HG02973 (cell line): ENCODE measurements at regions not wholly inside any gene's neighbourhood (a gene's known extent, or its start where the extent isn't known, plus 50 kb on each side); places are given as distances from the start of the nearest gene placed in this dataset.

ENCODE experiments used
- ATAC-seq: cut with Tn5 transposase; IDR thresholded peaks from one replicate; pipeline ENCODE4 v1.9.1; 2021; ENCODE audit warnings: moderate library complexity; ENCODE audit not compliant: unreplicated experiment

DNA sequence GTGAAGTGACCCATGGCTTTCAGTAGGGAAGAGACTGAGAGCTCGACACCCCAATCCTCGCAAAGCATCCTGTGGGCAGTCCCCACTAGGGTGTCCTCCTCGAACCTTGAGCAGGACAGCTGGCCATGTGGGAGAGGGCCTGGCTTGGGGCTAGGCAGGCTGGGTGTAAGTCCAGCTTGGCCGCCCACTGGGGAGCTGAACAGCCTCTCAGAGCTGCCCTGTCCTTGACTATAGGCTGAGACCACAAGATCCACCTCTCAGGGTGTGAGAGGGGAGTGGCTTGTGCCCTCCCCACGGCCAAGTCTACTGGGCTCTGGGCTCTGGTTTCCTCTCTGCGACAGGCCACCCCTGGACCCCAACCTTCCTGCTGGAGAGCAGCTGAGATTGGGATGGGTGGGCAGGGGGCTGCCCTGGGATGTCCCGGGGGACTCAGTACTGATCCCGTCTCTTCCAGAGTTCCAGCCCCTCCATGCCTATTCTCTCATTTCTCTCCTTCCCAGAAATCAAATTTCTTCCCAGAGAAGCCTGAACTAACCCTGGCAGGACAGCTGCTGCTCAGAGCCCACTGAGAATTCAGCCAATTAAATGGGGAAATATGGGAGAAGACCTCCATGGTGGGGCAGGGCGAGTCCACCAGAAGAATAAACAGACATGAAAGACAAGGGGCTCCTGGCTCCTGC lies 282.9 kb downstream of the PTPRU start:
- no peak for ATAC-seq

DNA sequence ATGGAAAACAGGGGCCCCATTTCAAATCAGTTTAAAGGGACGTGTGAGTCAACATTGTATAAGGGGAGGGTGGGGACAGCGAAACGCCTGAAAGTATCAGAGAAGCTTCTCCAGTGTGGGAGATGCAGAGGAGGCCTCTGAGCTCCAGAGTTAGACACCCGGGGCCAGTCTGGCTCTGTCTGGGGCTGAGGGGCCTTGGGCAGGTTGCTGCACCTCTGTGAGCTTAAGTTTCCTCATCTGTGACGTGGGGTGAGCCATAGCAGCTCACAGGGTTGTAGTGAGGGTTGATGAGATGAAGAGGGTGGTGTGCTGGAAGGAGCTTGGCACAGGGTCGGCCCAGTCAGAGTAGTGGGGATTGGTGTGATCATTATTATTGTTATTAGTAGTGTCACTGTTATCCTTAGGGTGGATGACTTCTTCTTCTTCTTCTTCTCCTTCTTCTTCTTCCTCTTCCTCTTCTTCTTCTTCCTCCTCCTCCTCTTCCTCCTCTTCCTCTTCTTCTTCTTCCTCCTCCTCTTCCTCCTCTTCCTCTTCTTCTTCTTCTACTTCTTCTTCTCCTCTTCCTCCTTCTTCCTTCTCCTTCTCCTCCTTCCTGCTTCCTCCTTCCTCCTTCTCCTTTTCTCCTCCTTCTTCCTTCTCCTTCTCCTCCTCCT lies 282.0 kb downstream of the PTPRU start:
- no peak for ATAC-seq

DNA sequence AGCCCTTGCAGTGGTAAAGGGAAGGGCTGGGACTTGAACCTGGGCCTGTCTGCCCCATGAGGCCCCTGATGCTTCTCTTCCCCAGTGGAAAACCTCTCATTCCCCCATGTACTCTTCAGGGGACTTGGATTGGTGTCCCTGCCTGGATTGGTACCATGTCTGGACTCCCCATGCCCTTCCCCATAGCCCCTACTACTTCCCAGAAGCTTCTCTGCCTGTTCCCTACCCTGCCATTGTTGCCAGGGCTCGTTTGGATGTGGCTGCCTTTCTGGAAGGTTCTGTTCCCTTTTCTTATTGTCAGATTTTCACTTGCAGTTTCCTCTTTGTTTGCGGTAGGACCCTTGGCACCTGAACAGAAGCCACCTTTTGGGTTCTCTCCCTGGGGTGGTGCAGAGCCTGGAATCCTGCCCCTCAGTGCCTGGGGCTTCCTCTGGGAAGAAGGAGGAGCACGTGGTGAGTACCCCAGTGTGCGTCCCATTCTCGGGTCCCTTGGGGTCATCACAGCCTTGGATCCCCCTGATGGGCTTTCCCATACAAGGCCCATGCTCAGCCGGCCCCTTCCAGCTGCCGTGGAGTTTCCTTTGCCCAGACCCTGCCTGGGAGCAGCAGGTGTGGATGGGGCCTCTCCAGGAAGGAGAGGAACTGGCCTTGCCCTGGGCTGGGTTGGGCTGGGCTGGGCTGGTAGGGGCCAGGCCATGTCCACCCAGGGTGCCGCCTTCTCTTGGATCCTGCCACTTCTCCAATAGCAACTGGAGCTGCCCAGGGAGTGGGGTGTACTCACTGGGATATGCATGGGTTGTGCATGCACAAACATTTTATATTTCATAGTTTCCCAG lies 281.1 kb downstream of the PTPRU start:
- ATAC-seq, result no peak

DNA sequence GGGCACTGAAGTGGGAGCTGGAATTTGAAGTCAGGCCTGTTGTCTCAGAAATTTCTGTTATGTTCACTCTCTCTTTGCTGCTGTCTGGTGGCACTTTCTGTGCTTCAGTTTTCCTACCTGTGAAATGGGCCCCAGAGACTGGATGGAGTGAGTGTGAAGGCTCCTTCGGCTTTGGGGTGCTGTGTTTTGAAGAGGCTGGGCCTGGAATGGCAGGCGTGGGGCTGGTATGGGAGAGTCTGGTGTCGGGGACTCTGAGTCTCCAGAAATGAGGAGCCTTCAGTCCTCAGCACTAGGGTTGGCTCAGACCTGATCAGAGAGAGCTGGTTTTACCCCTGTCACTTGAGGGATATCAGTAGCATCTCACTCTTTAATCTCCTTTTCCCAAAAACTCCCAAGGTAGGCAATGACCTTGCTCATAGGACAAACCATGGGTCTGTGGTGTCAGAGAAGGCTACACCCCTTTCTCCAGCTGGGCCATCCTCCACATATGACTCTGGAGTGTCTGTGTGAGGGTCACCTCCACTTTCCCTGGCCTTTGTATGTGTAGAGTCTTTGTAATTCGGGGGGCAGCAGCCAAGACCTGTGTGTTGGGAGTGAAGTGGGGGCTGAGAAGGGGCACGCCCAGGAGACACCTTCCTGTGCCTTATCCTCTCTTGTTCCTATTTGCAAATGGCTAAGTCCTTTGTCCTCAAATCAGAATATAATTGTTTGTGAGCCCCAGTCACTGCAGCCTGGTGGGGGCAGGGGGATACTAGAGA lies 279.9 kb downstream of the PTPRU start:
- no peak for ATAC-seq

DNA sequence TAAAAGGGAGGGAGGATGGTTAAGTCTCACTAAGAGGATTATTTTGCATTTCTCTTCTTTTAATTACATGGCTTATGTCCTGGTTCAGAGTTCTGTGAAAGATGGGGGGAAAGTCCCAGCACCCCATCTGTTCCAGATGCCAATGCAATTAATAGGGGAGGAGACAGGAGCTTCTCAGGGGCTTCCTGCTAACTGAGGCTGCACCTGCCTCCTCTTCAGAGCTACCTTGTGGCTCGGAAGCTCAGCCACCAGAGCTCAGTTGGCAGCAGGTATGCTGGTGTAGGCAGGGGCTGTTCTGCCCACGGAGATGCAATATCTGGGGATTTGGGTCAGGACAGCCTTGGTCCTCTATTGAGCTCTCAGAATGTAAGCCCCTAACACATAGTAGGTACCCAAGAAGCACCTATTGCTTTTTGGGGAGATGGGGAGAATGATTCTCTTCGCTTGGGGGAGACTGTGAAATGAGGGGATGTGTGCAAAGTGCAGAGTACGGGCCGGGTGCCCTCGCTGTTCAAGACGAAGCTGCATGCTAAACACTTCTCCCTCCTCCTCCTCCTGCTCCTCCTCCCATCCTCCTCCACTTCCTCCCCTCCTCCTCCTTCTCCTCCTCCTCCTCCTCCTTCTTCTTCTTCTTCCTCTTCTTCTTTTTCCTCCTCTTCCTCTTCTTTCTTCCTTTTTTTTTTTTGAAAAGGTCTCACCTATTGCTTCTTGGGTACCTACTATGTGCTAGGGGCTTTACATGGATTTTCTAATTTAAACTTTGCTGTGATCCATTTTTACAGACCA lies 279.0 kb downstream of the PTPRU start:
- ATAC-seq, result no peak

DNA sequence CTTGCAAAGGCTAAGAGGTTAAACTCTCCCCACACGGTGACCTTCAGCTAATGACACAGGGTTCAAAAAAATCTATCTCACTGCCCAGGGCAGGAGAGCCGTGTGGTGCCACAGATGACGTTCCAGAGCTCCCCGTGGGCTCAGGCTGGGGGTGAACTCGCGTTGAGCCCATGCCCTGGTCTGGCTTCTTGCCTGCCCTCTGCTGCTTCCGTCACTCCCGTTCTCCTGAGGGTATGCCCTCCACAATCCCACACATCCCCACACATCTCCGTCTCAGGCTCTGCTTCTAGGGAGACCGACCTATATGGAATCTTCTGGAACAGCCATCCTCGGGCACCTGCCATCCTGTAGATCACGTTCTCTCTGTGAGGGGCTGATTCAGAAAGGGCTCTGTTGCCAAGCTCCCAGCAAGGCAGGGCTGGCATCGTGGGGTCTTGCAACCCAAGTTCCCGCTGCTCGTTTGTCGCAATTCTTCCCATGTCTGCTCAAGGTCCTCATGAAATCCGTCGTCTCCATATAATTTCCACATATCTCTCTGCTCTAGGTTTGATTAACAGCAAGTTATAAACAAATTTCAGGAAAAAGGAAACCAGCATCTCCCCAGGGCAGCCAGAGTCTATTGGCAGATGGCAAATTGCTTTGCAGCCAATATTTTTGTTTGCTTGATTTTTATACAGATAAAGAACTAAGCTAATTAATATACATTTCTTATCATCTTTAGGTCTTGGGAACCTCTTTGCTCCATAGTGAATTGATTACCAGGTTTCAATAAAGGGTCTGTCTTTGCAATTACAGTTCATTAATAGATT lies 278.2 kb downstream of the PTPRU start:
- no peak for ATAC-seq

DNA sequence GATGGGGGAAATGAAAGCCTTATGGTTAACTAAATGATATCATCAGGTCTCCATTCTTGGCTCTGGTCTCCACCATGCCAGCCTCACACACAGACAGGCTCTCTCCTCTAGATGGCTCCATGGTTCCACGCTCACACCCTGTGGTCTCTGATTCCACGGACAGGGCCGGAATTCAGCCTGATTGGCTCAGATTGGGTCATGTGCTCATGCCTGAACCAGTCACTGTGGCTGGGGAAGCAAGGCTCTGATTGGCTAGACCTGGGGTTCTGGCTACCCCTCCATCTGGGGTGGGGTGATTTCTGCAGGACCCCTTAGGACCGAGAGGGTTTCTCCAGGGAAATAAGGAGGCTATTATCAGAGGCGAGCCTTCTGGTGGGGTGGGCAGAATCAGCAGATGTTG lies 277.0 kb downstream of the PTPRU start:
- ATAC-seq, result no peak

DNA sequence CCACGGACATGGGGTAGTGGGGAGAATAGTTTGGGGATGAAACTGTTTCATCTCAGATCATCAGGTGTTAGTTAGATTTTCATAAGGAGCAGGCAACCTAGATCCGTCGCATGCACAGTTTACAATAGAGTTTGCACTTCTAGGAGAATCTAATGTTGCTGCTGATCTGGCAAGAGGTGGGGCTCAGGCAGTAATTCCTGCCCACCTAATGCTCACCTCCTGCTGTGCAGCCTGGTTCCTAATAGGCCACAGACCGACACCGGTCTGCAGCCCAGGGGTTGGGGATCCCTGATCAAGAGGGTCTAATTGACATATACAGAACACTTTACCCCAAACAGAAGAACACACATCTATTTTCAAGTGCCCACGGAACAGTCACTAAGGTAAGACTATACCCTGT lies 275.1 kb downstream of the PTPRU start:
- ATAC-seq, result no peak

DNA sequence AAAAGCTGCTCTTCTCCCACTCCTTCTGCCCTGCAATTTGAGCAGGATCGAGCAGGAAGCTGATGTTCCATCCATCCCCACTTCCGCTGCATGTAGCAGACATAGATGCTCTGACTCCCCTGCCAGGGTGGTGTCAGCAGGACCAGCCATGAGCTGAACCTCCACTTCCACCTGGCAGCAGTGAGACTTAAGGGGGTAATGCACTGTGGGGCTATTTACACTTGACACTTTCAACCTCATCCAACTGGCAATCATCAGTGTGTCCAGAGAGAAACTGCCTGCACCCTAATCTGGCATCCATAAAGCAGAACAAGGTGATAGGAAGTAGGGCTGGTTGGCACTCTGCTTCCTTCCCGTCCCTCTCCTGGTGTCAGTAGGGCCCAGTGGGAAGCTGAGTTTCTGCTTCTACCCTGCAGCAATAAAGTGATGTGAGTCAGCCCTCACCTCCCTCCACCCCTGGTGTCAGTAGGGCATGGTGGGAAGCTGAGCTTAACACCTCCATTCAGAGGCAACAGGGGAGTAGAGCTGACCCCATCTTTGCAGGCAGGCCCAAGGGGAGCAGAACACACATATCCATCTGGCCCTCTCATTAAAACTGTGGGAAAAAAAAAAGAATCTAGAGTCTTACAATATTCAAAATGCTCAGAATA lies 272.3 kb downstream of the PTPRU start:
- ATAC-seq, result no peak

DNA sequence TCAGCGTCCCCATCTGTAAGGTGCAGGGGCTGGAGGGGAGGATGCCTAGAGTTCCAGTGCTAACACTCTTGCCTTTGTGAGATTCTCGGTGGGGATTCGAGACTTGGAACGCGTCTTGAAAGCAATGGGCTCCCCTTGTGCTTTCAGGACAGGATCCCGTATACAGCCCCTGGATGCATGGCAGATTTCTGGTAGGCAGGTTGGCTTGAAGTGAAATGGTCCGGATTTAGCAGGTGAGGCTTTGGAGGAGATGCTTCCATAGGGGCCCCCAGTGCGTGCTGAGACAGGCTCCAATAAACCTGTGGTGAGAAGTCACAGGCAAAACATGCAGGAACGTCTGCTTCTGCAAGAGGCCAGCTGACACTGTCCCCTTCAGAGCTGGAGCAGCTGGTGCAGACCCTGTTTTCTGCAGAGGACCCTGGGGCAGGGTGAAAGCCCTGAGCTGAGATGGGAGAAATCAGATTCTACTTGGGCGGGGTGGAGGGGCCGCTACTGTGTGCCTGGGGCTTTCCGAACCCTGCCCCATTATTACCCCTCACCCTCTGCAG lies 270.4 kb downstream of the PTPRU start:
- no peak for ATAC-seq

DNA sequence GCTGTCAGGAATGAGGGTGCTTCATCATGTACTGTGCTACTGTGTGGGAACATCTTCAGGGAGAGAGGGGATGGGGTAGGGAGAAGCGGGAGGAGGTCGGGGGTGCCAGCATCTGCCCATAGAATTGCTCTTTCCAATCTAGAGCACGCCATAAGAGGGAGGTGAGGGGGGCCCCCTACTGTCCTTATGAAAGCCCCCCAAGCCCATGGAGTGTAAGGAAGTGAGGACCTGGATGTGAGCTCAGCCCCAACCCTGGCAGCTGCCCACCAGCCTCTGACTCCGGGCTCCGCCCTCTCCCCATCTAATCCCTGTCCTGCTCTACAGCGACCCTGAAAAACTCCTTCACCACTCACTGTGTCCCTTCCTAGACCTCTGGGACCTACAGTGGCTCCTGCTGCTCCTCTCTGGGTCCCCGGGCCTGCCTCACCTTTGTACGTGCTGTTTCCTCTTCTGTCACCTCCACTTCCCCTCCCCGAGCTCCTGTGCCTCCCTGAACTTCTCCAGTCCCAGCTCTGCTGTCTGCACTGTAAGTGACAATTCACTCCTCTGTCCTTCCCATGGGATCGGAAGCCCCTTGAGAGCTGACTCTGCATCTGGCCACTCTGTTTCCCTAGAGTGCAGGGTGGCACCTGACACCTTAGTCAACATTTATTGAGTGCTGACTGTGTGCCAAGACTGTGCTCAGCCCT lies 269.4 kb downstream of the PTPRU start:
- ATAC-seq, result no peak

DNA sequence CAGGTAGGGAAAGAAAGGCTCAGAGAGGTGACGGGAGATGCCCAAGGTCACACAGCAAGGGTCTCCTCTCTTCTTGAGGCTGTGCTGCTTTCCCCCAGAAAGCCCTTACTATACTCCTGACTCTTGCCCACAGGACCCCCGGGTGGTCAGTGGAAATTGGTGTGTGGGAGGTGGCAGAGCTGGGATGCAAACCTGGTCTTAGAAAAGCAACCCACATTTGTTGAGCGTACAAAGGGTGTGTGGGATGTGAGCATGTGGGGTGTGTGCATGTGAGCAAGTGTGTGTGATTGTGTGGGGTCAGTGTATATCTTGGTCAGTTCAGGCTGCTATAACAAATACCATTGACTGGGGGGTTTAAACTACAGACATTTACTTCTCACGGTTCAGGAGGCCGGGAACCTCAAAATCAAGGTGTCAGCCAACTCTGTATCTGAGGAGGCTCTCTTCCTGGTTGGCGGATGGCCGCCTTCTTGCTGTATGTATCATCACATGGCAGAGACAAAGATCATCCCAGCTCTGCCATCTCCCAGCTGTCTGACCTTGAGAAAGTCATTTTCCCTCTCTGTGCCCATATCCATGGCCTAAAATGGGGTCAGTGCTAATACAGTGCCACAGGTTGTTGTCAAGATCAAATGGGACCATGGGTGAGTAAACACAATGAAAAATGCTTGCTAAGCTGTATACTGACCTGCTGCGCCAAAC lies 268.5 kb downstream of the PTPRU start:
- ATAC-seq, result no peak

DNA sequence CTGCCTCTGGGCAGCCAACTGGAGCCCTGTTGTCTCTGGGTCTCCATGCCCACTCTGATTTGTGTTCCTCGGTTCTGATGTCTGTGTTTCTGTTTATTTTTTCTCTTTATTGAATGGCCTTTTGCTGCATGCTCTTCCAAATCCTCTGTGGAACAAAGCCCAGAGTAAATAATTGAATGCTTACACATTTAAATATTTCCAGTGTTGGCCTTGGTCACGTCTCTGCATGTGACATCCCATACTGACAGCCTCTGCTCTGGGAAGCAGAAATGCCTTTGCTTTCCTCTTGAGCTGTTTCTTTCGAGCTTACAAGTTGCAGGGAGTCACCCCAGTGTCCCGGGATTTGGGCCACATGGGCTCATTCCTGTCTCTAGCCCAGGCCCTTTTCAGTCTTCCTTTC lies 267.9 kb downstream of the PTPRU start:
- ATAC-seq, result no peak

DNA sequence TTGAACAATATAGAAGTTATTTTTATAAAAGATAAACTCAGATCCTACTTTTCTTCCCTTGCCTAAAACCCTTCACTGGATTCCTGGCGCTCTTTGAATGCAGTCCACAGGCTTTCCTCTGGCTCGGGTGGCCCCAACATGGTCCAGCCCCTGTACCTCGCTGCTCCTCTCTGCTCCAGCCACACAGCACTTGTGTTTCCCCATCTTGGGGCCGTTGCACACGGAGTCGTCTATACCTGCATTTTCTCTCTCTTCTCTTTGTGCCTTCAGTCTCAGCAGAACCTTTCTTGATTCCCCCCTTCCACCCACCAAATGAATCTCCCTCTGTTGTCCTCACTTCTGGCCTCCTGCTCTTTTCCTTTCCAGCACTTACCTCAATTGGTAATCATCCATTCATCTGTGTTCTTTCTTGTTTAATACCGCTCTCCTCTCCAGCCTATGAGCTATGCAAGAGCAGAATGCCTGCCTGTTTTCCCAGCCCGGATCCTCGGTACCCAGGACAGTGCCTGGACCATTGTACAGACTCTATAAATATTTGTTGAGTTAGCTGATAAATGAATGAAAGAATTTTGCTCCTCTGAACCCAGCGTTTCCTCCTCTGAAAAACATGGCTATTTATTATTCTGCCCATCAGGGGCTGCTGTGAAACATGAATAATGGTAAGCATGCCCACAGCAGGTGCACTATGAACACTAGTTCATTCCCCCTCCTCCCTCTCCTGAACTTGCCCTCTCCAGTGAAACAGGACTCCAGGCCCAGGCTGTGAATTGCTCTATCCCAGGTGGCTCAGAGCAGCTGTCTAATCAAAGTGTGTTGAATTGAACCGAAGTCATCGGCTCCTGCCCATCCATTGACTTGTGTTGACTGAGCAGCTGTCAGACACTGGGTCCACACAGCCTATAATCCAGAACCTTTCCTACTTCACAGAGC lies 266.9 kb downstream of the PTPRU start:
- no peak for ATAC-seq

DNA sequence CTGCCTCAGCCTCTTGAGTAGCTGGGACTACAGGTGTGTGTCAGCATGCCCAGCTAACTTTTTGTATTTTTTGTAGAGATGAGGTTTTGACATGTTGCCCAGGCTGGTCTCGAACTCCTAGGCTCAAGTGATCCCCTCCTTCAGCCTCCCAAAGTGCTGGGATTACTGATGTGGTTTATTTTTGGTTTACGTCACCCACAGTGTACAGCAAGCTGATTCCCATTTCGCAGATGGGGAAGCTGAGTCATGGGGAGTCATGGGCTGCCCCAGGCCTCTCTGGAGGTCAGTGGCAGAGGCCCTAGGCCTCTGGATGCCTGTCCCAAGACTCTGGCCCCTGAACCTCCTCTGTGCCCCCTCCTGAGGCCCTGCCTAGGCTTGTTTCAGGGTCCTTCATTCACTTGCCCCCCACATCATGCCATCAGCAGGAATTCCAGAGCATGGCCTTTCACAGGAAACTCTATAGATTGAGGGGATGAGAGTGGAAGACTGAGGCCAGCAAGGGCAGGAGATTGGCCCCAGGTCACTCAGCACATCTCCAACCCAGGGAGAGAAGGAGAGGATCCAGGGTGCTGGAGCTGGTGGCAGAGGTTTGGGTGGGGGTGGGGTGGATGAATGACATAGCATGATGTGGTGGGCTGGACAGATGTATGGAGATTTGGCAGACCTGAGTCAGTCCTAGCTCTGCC lies 266.0 kb downstream of the PTPRU start:
- no peak for ATAC-seq
